GM19035 (cell line): ENCODE measurements at regions not wholly inside any gene's neighbourhood (a gene's known extent, or its start where the extent isn't known, plus 50 kb on each side); places are given as distances from the start of the nearest gene placed in this dataset.
A peak's percentile ranks its signal among the peaks of the same experiment; 100 is the strongest.

Experiments
- ATAC-seq: cut with Tn5 transposase; IDR thresholded peaks from one replicate; pipeline ENCODE4 v1.9.1; 2021; ENCODE audit not compliant: unreplicated experiment

GRCh38 chr6:79864421-79864820, 82.9 kb downstream of the ELOVL4 start:
- ATAC-seq: no peak

DNA sequence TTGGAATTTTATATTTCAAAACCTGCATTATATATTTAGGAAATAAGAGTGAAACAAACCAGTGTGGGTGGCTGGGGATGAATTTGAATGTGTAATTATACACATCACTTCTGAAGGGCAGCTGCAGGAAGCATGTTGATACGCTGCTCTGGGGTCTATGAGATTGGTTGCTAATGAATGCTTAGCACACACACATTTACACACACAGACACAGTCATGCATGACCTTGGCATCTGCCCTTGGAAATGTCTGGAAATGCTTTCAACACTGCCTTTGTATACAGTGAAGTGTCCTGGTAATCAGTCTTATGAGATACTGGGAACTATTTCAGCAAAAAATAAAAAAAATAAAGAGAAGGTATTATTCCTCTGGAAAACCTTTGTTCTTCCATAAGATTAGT, 83.4 kb downstream of the ELOVL4 start:
- no peak for ATAC-seq

DNA sequence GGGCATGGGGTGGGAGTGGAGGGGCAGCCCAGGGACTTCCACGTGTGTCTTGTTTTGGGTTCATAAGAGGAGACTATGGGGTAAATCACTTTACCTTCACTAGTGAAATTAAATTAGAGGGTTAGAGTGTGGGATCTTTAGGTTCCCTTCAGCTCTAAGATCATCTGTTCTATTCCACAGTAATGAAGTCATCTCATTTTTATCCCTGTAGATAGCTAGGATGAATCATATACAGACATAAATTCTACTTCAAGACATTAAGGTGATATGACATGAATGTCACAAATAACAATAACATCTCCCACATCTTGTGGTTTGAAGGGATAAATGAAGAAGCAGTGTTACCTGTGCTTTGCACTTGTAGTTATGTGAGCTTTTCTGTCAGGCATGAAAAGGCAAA, 83.8 kb downstream of the ELOVL4 start:
- ATAC-seq: no peak

DNA sequence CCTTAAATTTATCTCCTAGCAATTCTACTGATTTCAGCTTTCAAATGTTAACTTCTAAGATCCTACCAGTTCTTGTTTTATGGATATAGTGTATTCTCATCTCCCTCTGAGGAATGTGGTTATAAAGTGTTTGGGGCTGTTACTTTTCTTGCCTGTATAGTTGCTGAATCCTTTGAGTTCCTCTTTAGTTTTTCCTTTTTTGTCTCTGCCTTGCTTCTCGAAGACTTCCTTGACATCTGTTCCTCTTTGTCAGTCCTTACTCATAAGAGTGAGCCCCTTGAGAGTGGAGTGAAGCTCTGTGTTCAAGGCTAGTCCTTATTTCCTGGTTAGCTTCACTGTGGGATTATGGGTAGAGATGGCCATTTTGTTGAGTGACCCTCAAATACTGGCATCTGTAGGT, 84.6 kb downstream of the ELOVL4 start:
- ATAC-seq: no peak

- no peak for ATAC-seq
Observed at GRCh38 chr6:79862126-79862525, 85.2 kb downstream of the ELOVL4 start.

DNA sequence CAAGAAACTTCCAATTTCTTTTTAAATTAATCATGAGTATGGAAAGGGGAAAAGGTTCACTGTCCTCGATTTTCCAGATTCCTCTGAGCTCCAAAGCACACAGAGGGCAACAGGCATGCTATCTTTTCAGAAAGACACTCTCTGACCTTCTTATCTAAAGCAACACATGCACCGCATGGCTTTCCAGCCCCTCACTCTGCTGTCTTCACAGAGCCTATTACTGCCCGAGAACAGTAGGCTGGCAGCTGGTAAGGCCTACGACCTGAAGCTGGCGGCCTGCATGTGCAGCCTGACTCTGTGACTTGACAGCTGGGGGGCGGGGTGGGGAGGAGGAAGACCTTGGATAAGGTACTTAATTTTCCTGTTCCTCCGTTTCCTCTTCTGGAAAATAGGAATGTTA, 86.3 kb downstream of the ELOVL4 start:
- no peak for ATAC-seq

DNA sequence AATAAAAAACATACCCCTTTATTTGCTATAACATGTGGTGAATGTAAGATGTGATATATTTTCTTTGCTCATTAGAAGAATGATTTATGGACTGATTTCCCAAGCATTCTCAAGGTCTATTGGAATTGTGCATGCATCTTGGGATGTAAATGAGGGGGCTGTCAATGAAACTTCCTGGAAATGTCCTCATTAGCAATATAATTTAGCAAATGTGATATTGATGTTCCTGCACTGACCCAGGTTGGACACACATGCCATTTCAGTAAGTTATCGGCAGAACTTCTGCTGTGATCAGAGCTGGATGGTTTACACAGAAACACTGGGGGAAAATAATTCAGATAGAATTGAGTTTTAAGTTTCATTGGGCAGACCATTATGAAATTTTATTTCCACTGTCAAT, 99.9 kb downstream of the ELOVL4 start:
- no peak for ATAC-seq

DNA sequence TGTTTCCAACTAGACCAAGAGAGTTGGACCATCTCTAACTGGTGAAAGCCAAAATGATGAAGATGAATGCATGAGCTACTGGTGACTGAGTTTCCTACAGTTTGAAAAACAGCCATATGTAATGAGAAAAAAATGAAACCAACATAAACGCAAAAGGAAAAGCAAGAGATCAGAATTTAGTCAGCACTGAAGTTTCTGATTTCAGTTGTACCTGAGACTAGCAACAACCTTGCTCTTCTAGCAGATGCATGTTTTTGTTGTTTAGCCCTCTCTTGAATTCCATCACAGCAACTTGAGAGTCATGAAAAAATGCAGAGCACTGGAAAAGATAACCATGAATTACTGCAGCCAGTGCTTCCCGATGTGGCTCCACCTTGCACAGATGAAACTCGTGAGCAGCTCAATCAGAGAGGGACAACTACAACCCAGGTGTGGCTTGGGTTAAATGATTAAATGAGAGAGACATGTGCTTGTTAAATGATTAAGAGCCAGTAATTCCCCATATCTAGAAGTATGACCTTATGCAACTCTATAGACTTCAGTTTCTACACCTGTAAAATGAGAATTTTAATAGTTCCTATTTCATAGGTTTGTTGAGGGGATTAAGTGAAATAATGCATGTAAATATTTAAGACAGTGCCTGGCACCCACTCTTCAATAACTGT, 104.8 kb downstream of the ELOVL4 start:
- no peak for ATAC-seq

GRCh38 chr6:79841577-79842375, 105.6 kb downstream of the ELOVL4 start:
- ATAC-seq: no peak

DNA sequence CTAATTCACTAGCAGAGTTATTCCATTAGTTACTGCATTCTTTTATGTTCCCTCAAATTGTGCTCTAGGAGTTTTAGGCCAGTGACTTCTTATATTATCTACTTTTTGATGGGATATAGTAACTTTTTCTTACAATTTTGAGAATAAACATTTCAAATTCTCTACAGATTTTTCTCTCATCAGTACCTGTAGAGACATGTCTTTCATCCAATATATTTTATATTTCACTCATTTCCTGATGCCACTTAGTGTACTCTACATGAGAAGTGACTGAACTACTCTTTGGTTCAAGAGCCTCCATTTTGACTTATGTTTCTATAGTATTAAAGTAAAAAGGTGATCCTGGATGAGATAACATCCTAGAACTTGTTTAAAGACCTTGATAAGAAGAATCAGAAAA, 108.5 kb downstream of the ELOVL4 start:
- no peak for ATAC-seq

DNA sequence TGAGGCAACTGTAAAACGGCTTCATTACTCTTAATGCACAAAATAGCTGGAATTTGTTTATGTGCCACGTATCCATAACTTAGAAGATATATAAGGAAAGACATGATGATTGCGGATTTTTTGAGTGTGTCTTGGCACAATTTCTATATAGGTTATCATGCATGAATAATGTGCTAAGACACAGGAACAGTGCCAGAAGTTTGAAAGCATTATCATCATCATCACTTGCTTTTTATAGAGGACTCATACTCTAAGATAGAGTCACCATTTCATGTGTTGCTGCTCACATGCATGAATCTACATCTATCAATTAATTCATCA, 113.4 kb downstream of the ELOVL4 start:
- no peak for ATAC-seq

DNA sequence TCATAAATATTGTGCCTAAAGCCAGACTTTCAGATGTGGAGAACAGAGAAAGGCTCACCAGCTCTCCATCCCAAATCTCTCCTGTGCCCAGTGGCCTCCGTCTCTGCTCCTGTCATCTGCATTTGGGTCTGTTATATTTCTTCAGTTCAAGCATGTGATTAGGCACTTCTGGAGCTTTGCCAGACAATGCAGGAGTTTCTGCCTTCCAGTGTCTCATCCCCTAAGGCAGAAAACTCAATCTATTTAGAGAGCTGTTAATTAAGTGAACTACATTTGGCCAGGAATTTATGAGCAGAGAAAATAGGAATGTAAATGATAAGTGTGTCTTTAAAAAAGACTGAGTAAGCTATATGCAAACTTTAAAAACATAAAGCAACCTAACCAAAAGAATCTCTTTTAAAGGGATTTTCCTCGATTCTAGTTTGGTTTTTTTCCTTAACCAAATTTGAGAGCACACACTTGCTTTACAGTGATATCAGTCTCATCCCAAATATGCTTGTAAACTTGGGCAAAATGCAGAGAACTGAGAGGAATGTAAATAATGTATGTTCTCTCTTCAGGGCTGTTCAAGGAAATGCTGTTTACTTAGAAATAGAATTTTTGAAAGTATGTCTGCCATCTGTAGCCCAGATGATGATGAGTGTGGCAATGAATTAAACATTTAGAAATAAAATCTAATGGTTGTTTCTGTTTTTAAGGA, 113.9 kb downstream of the ELOVL4 start:
- ATAC-seq: no peak

DNA sequence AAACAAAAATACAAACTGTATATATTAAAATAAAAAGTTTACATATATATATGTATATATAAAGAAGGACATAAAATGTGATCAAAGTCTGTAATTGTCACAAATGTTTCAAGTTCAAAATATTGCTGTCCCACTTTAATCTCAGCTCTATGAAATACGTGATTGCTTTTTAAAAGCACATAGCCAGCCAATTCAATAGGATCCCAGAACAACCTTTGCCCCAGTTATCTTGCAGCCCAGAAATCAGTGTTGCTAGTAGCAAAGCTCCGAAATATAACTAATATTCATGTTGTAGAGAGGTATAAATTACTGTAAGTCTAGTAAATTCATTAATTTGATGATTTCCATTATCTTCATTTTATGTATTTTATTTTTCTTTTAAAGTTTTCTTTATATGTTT, 114.6 kb downstream of the ELOVL4 start:
- no peak for ATAC-seq

GRCh38 chr6:79824202-79824601, 123.2 kb downstream of the ELOVL4 start:
- no peak for ATAC-seq

GRCh38 chr6:79821859-79822258, 125.5 kb downstream of the ELOVL4 start:
- ATAC-seq: no peak

GRCh38 chr6:79818471-79818870, 128.9 kb downstream of the ELOVL4 start:
- ATAC-seq: no peak

DNA sequence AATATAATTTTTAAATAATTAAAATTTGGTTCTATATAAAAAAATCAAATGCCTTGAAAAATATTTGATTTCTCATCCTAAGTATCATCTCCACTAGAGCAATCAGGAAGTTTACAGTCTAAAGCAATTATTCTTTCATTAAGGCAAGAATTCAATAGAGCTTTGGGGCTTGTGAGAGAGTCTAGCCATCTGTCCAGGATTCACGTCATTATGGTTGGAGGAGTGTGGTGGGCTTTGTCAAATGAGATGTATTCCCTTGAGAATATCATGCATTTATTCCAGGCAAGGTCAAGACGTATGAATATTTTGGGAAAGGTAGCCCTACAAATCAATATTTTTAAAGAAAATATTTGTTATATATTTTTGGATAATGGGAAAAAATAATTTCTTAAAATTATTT, 132.4 kb downstream of the ELOVL4 start:
- no peak for ATAC-seq

GRCh38 chr6:79813854-79814709, 133.3 kb downstream of the ELOVL4 start:
- ATAC-seq: peak; percentile 98

DNA sequence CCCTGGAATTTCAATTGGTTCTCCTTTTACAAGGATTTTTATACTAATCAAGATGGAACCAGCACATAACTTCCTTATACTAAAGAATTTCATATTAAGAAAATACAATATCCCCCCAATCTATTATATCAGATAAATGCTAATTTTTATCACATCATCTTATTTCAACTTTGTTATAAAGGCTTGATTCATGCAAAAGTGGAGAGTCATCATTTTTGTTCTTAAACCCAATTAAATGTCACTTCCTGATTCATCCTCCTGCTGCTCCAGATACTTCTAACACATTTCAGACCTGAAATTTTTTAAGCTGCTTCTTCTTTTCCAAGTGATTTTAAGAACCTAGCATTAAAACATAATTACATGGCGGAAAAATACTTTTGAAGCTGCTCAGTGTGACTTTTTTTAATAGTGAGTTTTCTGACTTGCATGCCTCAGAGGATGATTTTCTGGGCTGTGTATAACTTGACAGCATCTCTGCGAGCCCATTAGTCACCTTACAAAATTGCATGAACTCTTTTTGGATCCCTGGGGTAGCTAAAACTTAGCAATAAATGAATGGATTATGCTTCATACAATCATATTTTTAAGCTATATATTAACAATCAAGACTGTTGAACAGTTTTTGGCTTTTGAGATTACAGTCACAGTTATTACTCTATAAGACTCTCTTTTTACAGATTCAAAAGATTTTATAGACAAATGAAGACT, 134.1 kb downstream of the ELOVL4 start:
- no peak for ATAC-seq

GRCh38 chr6:79812195-79812594, 135.2 kb downstream of the ELOVL4 start:
- ATAC-seq: no peak

GRCh38 chr6:79810871-79811270, 136.5 kb downstream of the ELOVL4 start:
- no peak for ATAC-seq
